Activated naive CD4-positive, alpha-beta T cell treated with anti-CD3 and anti-CD28 coated beads for 36 hours (primary cell): ENCODE measurements at regions not wholly inside any gene's neighbourhood (a gene's known extent, or its start where the extent isn't known, plus 50 kb on each side); places are given as distances from the start of the nearest gene placed in this dataset.

Experiments used
- CTCF ChIA-PET: fragments of 350-600 bp; sonication (Branson Sonifier 250); formaldehyde crosslinking; loops from one replicate; lab custom pipeline; 2021; ENCODE audit warnings: antibody characterized with exemption; lab: Charles Lee
- DNase-seq: peaks from one replicate; pipeline ENCODE4 v3.0.0-alpha.2; 2020
- H3K27ac Mint-ChIP-seq: one replicate; pipeline ENCODE4 v1.8.0; 2021; ENCODE audit warnings: mild to moderate bottlenecking, mixed read lengths
- H3K27me3 Mint-ChIP-seq: one replicate; pipeline ENCODE4 v1.8.0; 2021; ENCODE audit warnings: low read depth, mixed read lengths
- H3K36me3 Mint-ChIP-seq: one replicate; pipeline ENCODE4 v1.8.0; 2021; ENCODE audit warnings: low read depth, mixed read lengths
- H3K4me1 Mint-ChIP-seq: one replicate; pipeline ENCODE4 v1.8.0; 2021; ENCODE audit warnings: low read depth, mixed read lengths
- H3K4me3 Mint-ChIP-seq: one replicate; pipeline ENCODE4 v1.8.0; 2021; ENCODE audit warnings: mild to moderate bottlenecking, moderate library complexity, mixed read lengths
- H3K9me3 Mint-ChIP-seq: one replicate; pipeline ENCODE4 v1.8.0; 2021; ENCODE audit warnings: mixed read lengths
- intact Hi-C: fragments of 100-400 bp; cut with micrococcal nuclease; formaldehyde crosslinking; loops from one replicate; pipeline ENCODE4 v1.15.1; 2023

GRCh38 chr9:28234133-28234893 is 661.0 kb upstream of the C9orf72 start:
- Mint-ChIP-seq H3K27me3 (no peaks in the 10 kb centered on the region), H3K4me1 (no peaks in the 10 kb centered on the region), H3K9me3 (peaks cover 2% of the 10 kb centered on the region), H3K36me3 (no peaks in the 10 kb centered on the region), H3K4me3 (no peak overlapping the region), H3K27ac (no peak overlapping the region)
- DNase-seq: no peak
- CTCF ChIA-PET: no interaction called here
- intact Hi-C loops: no loop called here

- CTCF ChIA-PET: no interaction called here
- Mint-ChIP-seq H3K36me3 (no peaks in the 10 kb centered on the region), H3K27ac (no peak overlapping the region), H3K4me3 (no peak overlapping the region), H3K9me3 (peaks cover 2% of the 10 kb centered on the region), H3K27me3 (no peaks in the 10 kb centered on the region), H3K4me1 (no peaks in the 10 kb centered on the region)
- DNase-seq: no peak
- intact Hi-C loops: no loop called here
Measured at GRCh38 chr9:28234894-28235277, 661.6 kb upstream of the C9orf72 start.

- Mint-ChIP-seq H3K27ac (no peak overlapping the region), H3K4me1 (no peaks in the 10 kb centered on the region), H3K36me3 (no peaks in the 10 kb centered on the region), H3K4me3 (no peak overlapping the region), H3K27me3 (no peaks in the 10 kb centered on the region), H3K9me3 (peaks cover 9% of the 10 kb centered on the region)
- no peak for DNase-seq
- intact Hi-C loops: no loop called here
- CTCF ChIA-PET: no interaction called here
Measured at GRCh38 chr9:28249424-28249823, 676.1 kb upstream of the C9orf72 start.

GRCh38 chr9:28255174-28255573 is 681.9 kb upstream of the C9orf72 start:
- H3K4me1 Mint-ChIP-seq: no peaks in the 10 kb centered on the region
- intact Hi-C loops: no loop called here
- no peak overlapping the region for H3K27ac Mint-ChIP-seq
- CTCF ChIA-PET: no interaction called here
- no peaks in the 10 kb centered on the region for H3K36me3 Mint-ChIP-seq
- no peak overlapping the region for H3K4me3 Mint-ChIP-seq
- H3K27me3 Mint-ChIP-seq: no peaks in the 10 kb centered on the region
- H3K9me3 Mint-ChIP-seq: peaks cover 2% of the 10 kb centered on the region
- no peak for DNase-seq

GRCh38 chr9:28260330-28260729 is 687.0 kb upstream of the C9orf72 start:
- Mint-ChIP-seq H3K27ac (no peak overlapping the region), H3K27me3 (no peaks in the 10 kb centered on the region), H3K4me1 (no peaks in the 10 kb centered on the region), H3K4me3 (no peak overlapping the region), H3K36me3 (no peaks in the 10 kb centered on the region), H3K9me3 (no peaks in the 10 kb centered on the region)
- CTCF ChIA-PET: no interaction called here
- DNase-seq: no peak
- intact Hi-C loops: no loop called here

- no peak for DNase-seq
- H3K27ac Mint-ChIP-seq: no peak overlapping the region
- H3K27me3 Mint-ChIP-seq: no peaks in the 10 kb centered on the region
- no peaks in the 10 kb centered on the region for H3K36me3 Mint-ChIP-seq
- intact Hi-C loops: no loop called here
- no peak overlapping the region for H3K4me3 Mint-ChIP-seq
- peaks cover 2% of the 10 kb centered on the region for H3K9me3 Mint-ChIP-seq
- no peaks in the 10 kb centered on the region for H3K4me1 Mint-ChIP-seq
- CTCF ChIA-PET: no interaction called here
Measured at GRCh38 chr9:28264368-28264767, 691.1 kb upstream of the C9orf72 start.

GRCh38 chr9:28267351-28267750 is 694.1 kb upstream of the C9orf72 start:
- DNase-seq: no peak
- Mint-ChIP-seq H3K36me3 (no peaks in the 10 kb centered on the region), H3K27ac (no peak overlapping the region), H3K4me1 (no peaks in the 10 kb centered on the region), H3K4me3 (no peak overlapping the region), H3K9me3 (peaks cover 2% of the 10 kb centered on the region), H3K27me3 (no peaks in the 10 kb centered on the region)
- CTCF ChIA-PET: no interaction called here
- intact Hi-C loops: no loop called here

- no peak for DNase-seq
- no peaks in the 10 kb centered on the region for H3K27me3 Mint-ChIP-seq
- peaks cover 2% of the 10 kb centered on the region for H3K9me3 Mint-ChIP-seq
- no peaks in the 10 kb centered on the region for H3K36me3 Mint-ChIP-seq
- intact Hi-C loops: no loop called here
- H3K4me1 Mint-ChIP-seq: no peaks in the 10 kb centered on the region
- CTCF ChIA-PET: no interaction called here
- no peak overlapping the region for H3K4me3 Mint-ChIP-seq
- no peak overlapping the region for H3K27ac Mint-ChIP-seq
Measured at GRCh38 chr9:28270156-28270555, 696.9 kb upstream of the C9orf72 start.

- no peaks in the 10 kb centered on the region for H3K36me3 Mint-ChIP-seq
- CTCF ChIA-PET: no interaction called here
- no peak for DNase-seq
- no peak overlapping the region for H3K4me3 Mint-ChIP-seq
- intact Hi-C loops: no loop called here
- H3K27ac Mint-ChIP-seq: no peak overlapping the region
- no peaks in the 10 kb centered on the region for H3K4me1 Mint-ChIP-seq
- H3K9me3 Mint-ChIP-seq: peaks cover 5% of the 10 kb centered on the region
- H3K27me3 Mint-ChIP-seq: no peaks in the 10 kb centered on the region
Measured at GRCh38 chr9:28272127-28272526, 698.8 kb upstream of the C9orf72 start.

GRCh38 chr9:28287455-28287854 is 714.2 kb upstream of the C9orf72 start:
- no peak overlapping the region for H3K4me3 Mint-ChIP-seq
- no peaks in the 10 kb centered on the region for H3K4me1 Mint-ChIP-seq
- DNase-seq: no peak
- H3K9me3 Mint-ChIP-seq: peaks cover 5% of the 10 kb centered on the region
- H3K27me3 Mint-ChIP-seq: no peaks in the 10 kb centered on the region
- CTCF ChIA-PET: no interaction called here
- no peaks in the 10 kb centered on the region for H3K36me3 Mint-ChIP-seq
- no peak overlapping the region for H3K27ac Mint-ChIP-seq
- intact Hi-C loops: no loop called here

GRCh38 chr9:28289746-28290145 is 716.5 kb upstream of the C9orf72 start:
- H3K4me3 Mint-ChIP-seq: no peak overlapping the region

GRCh38 chr9:28293369-28294090 is 720.2 kb upstream of the C9orf72 start:
- Mint-ChIP-seq H3K4me1 (no peaks in the 10 kb centered on the region), H3K36me3 (no peaks in the 10 kb centered on the region), H3K27me3 (peaks cover 2% of the 10 kb centered on the region), H3K27ac (no peak overlapping the region), H3K4me3 (no peak overlapping the region), H3K9me3 (peaks cover 1% of the 10 kb centered on the region)
- DNase-seq: no peak
- CTCF ChIA-PET: no interaction called here
- intact Hi-C loops: no loop called here

More at GRCh38 chr9:28289746-28290145, 716.5 kb upstream of the C9orf72 start:
- H3K9me3 Mint-ChIP-seq: peaks cover 5% of the 10 kb centered on the region
- no peaks in the 10 kb centered on the region for H3K27me3 Mint-ChIP-seq
- intact Hi-C loops: no loop called here
- DNase-seq: no peak
- no peaks in the 10 kb centered on the region for H3K4me1 Mint-ChIP-seq
- H3K27ac Mint-ChIP-seq: no peak overlapping the region
- no peaks in the 10 kb centered on the region for H3K36me3 Mint-ChIP-seq
- CTCF ChIA-PET: no interaction called here

- intact Hi-C loops: no loop called here
- Mint-ChIP-seq H3K9me3 (peaks cover 6% of the 10 kb centered on the region), H3K36me3 (no peaks in the 10 kb centered on the region), H3K27me3 (no peaks in the 10 kb centered on the region), H3K4me1 (no peaks in the 10 kb centered on the region), H3K4me3 (no peak overlapping the region), H3K27ac (no peak overlapping the region)
- CTCF ChIA-PET: interaction anchor here (0.6 kb wide), 1 partner anchor 1852 kb away, joined by 5 read pairs; no protein-coding TSS in a partner anchor
- DNase-seq: no peak
Measured at GRCh38 chr9:28301281-28301680, 728.0 kb upstream of the C9orf72 start.
